GM10248 (cell line): ENCODE measurements at regions not wholly inside any gene's neighbourhood (a gene's known extent, or its start where the extent isn't known, plus 50 kb on each side); places are given as distances from the start of the nearest gene placed in this dataset.

Experiments
- CTCF ChIA-PET: fragments of 300-600 bp; sonication (Branson Sonifier 250); formaldehyde crosslinking; extraction: SDS; loops from one replicate; lab custom pipeline; 2021; ENCODE audit warnings: antibody characterized with exemption; lab: Yijun Ruan, JAX
- POLR2A ChIA-PET: fragments of 350-650 bp; sonication (Branson Sonifier 250); formaldehyde crosslinking; extraction: SDS; loops from one replicate; lab custom pipeline; 2020; ENCODE audit warnings: antibody characterized with exemption; lab: Yijun Ruan, JAX
- DNase-seq: peaks from one replicate; pipeline ENCODE4 v3.0.0; 2012; ENCODE audit errors: extremely low spot score
- CTCF ChIP-seq: IDR thresholded peaks from 2 replicates; pipeline ENCODE4 v1.5.1; 2012; ENCODE audit warnings: mild to moderate bottlenecking, low read depth; ENCODE audit errors: extremely low read depth, missing control alignments, control extremely low read depth

- DNase-seq: no peak
- CTCF ChIA-PET: no interaction called here
Measured at GRCh38 chr7:132691201-132691600, 114.9 kb upstream of the PLXNA4 start.

GRCh38 chr7:132690174-132690573 is 113.9 kb upstream of the PLXNA4 start:
- POLR2A ChIA-PET: no interaction called here
- no peak for DNase-seq
- CTCF ChIA-PET: no interaction called here
- no peak for TF ChIP-seq CTCF

More at GRCh38 chr7:132691201-132691600, 114.9 kb upstream of the PLXNA4 start:
- POLR2A ChIA-PET: no interaction called here
- TF ChIP-seq CTCF: no peak

GRCh38 chr7:132687981-132688383 is 111.7 kb upstream of the PLXNA4 start:
- TF ChIP-seq CTCF: no peak
- ChIA-PET CTCF (interaction anchor here (1.3 kb wide), 1 partner anchor 45 kb away, joined by 3 read pairs; no protein-coding TSS in a partner anchor), POLR2A (no interaction called here)
- no peak for DNase-seq

GRCh38 chr7:132687016-132687415 is 110.7 kb upstream of the PLXNA4 start:
- CTCF ChIA-PET: interaction anchor here (1.3 kb wide), 1 partner anchor 46 kb away, joined by 3 read pairs; no protein-coding TSS in a partner anchor
- DNase-seq: no peak
- no peak for TF ChIP-seq CTCF
- POLR2A ChIA-PET: no interaction called here

GRCh38 chr7:132685277-132685676 is 109.0 kb upstream of the PLXNA4 start:
- no peak for DNase-seq
- ChIA-PET CTCF (no interaction called here), POLR2A (no interaction called here)
- TF ChIP-seq CTCF: no peak

- ChIA-PET POLR2A (no interaction called here), CTCF (no interaction called here)
- no peak for TF ChIP-seq CTCF
- no peak for DNase-seq
Measured at GRCh38 chr7:132683896-132684690, 107.8 kb upstream of the PLXNA4 start.

GRCh38 chr7:132681951-132682350 is 105.7 kb upstream of the PLXNA4 start:
- no peak for TF ChIP-seq CTCF
- no peak for DNase-seq
- POLR2A ChIA-PET: no interaction called here
- CTCF ChIA-PET: interaction anchor here (1.7 to 2.5 kb wide), 2 partner anchors 16 to 29 kb away, joined by 5 to 7 read pairs; no protein-coding TSS in a partner anchor
